ENCODE measurements at regions not wholly inside any gene's neighbourhood (a gene's known extent, or its start where the extent isn't known, plus 50 kb on each side); places are given as distances from the start of the nearest gene placed in this dataset.
"Not testable (repeated sequence)": the region's sequence is repeated elsewhere in the genome, so short reads cannot be mapped to it uniquely, and the experiment has no call there.

GRCh38 chr6:27720607-27721580, 191.3 kb downstream of the OR2B2 start:
- peak; percentile 24 for DNase-seq

GRCh38 chr6:27719039-27719438, 193.2 kb downstream of the OR2B2 start:
- DNase-seq = not testable (repeated sequence)

GRCh38 chr6:27706431-27706830, 205.8 kb downstream of the OR2B2 start:
- DNase-seq = no peak

GRCh38 chr6:27700337-27700736, 211.9 kb downstream of the OR2B2 start:
- no peak for DNase-seq

GRCh38 chr6:27694547-27694874, 217.7 kb downstream of the OR2B2 start:
- DNase-seq = no peak

- no peak for DNase-seq
These were observed 218.2 kb downstream of the OR2B2 start for GRCh38 chr6:27693766-27694546.

GRCh38 chr6:27692133-27692532, 219.2 kb upstream of the ZNF184 start:
- not testable (repeated sequence) for DNase-seq

- DNase-seq = peak; percentile 92
These were observed 215.2 kb upstream of the ZNF184 start for GRCh38 chr6:27688014-27688586.

- peak; percentile 81 for DNase-seq
These were observed 214.5 kb upstream of the ZNF184 start for GRCh38 chr6:27687154-27688013.

GRCh38 chr6:27685279-27685678, 212.4 kb upstream of the ZNF184 start:
- no peak for DNase-seq

- peak; percentile 88 for DNase-seq
These were observed 211.6 kb upstream of the ZNF184 start for GRCh38 chr6:27684264-27685211.

- DNase-seq = no peak
These were observed 207.2 kb upstream of the ZNF184 start for GRCh38 chr6:27679964-27680694.

- DNase-seq = no peak
These were observed 206.5 kb upstream of the ZNF184 start for GRCh38 chr6:27679308-27679963.

- DNase-seq = no peak
These were observed 205.6 kb upstream of the ZNF184 start for GRCh38 chr6:27678469-27678868.

- no peak for DNase-seq
These were observed 202.0 kb upstream of the ZNF184 start for GRCh38 chr6:27674882-27675281.

- peak; percentile 75 for DNase-seq
These were observed 199.4 kb upstream of the ZNF184 start for GRCh38 chr6:27672113-27672799.

- DNase-seq = no peak
These were observed 196.9 kb upstream of the ZNF184 start for GRCh38 chr6:27669624-27670301.

- DNase-seq = no peak
These were observed 196.4 kb upstream of the ZNF184 start for GRCh38 chr6:27669295-27669623.
